T-helper 2 cell treated with Interferon-gamma antibody and Interleukin-4, amounts not matched to agents 5 μg/mL and 100 μg/mL, for 36 hours (primary cell): ENCODE measurements at regions not wholly inside any gene's neighbourhood (a gene's known extent, or its start where the extent isn't known, plus 50 kb on each side); places are given as distances from the start of the nearest gene placed in this dataset.

Experiments used
- DNase-seq: peaks from one replicate; pipeline ENCODE4 v3.0.0; 2021; ENCODE audit warnings: low spot score
- H3K27ac Mint-ChIP-seq: one replicate; pipeline ENCODE4 v1.8.0; 2021; ENCODE audit warnings: mild to moderate bottlenecking, mixed read lengths
- H3K27me3 Mint-ChIP-seq: one replicate; pipeline ENCODE4 v1.8.0; 2021; ENCODE audit warnings: low read depth, mixed read lengths
- H3K36me3 Mint-ChIP-seq: one replicate; pipeline ENCODE4 v1.8.0; 2021; ENCODE audit warnings: low read depth, mixed read lengths
- H3K4me1 Mint-ChIP-seq: one replicate; pipeline ENCODE4 v1.8.0; 2021; ENCODE audit warnings: low read depth, mixed read lengths
- H3K4me3 Mint-ChIP-seq: one replicate; pipeline ENCODE4 v1.8.0; 2022; ENCODE audit warnings: mild to moderate bottlenecking, moderate library complexity, mixed read lengths
- H3K9me3 Mint-ChIP-seq: one replicate; pipeline ENCODE4 v1.8.0; 2021; ENCODE audit warnings: mixed read lengths

GRCh38 chr13:87736849-87737385 lies 65.7 kb downstream of the SLITRK5 start:
- Mint-ChIP-seq H3K27ac (no peak overlapping the region), H3K4me1 (no peaks in the 10 kb centered on the region), H3K4me3 (no peak overlapping the region), H3K27me3 (no peaks in the 10 kb centered on the region), H3K36me3 (no peaks in the 10 kb centered on the region), H3K9me3 (peaks cover 7% of the 10 kb centered on the region)
- no peak for DNase-seq

- Mint-ChIP-seq H3K27me3 (no peaks in the 10 kb centered on the region), H3K27ac (no peak overlapping the region), H3K4me1 (no peaks in the 10 kb centered on the region), H3K9me3 (peaks cover 13% of the 10 kb centered on the region), H3K4me3 (no peak overlapping the region), H3K36me3 (no peaks in the 10 kb centered on the region)
- DNase-seq, result no peak
Observed at GRCh38 chr13:87754097-87754496, 82.9 kb downstream of the SLITRK5 start.

DNA sequence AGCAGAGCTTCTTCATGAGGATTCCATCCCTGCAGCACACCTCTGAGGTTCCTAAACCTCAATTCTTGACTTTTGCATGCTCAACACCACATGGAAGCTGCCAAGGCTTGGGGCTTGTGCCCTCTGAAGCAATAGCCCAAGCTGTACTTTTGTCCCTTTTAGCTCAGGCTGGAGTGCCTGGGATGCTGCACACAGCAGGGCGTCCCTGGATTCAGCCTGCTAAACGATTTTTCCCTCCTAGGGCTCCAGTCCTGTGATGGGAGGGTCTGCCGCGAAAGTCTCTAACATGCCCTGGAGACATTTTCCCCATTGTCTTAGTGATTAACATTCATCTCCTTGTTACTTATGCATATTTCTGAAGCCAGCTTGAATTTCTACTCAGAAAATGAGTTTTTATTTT lies 98.3 kb downstream of the SLITRK5 start:
- Mint-ChIP-seq H3K27me3 (no peaks in the 10 kb centered on the region), H3K4me1 (no peaks in the 10 kb centered on the region), H3K36me3 (no peaks in the 10 kb centered on the region), H3K4me3 (no peak overlapping the region), H3K9me3 (peaks cover 16% of the 10 kb centered on the region), H3K27ac (no peak overlapping the region)
- no peak for DNase-seq

GRCh38 chr13:87777387-87777786 lies 106.2 kb downstream of the SLITRK5 start:
- Mint-ChIP-seq H3K27ac (no peak overlapping the region), H3K36me3 (no peaks in the 10 kb centered on the region), H3K4me3 (no peak overlapping the region), H3K9me3 (peaks cover 21% of the 10 kb centered on the region), H3K27me3 (no peaks in the 10 kb centered on the region), H3K4me1 (no peaks in the 10 kb centered on the region)
- DNase-seq, result no peak

GRCh38 chr13:87778128-87778527 lies 107.0 kb downstream of the SLITRK5 start:
- peaks cover 16% of the 10 kb centered on the region for H3K9me3 Mint-ChIP-seq
- no peak overlapping the region for H3K4me3 Mint-ChIP-seq
- H3K27ac Mint-ChIP-seq, result no peak overlapping the region
- H3K36me3 Mint-ChIP-seq, result no peaks in the 10 kb centered on the region
- no peaks in the 10 kb centered on the region for H3K4me1 Mint-ChIP-seq
- DNase-seq, result no peak
- no peaks in the 10 kb centered on the region for H3K27me3 Mint-ChIP-seq

- H3K27ac Mint-ChIP-seq, result no peak overlapping the region
- no peak overlapping the region for H3K4me3 Mint-ChIP-seq
- no peaks in the 10 kb centered on the region for H3K36me3 Mint-ChIP-seq
- H3K27me3 Mint-ChIP-seq, result no peaks in the 10 kb centered on the region
- no peaks in the 10 kb centered on the region for H3K4me1 Mint-ChIP-seq
- DNase-seq, result no peak
- H3K9me3 Mint-ChIP-seq, result peaks cover 16% of the 10 kb centered on the region
Observed at GRCh38 chr13:87779426-87779825, 108.3 kb downstream of the SLITRK5 start.

DNA sequence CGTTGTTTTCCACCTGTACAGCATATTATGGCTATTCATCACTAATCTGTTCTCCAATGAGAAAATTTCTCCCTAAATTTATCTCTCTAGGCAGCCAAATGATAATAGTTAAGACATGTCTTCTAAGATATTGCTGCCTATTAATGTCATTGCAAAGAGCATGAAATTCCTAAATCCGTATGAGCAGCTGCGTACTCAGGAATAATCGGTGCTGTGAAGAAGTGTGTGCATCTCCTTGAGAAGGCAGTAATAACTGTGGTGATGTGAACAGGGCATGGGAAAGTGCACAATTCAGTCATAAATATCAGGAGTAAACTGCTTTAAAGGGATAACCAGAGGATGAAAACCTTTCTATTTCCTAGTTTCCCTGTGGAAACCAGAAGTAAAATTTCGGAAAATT lies 112.2 kb downstream of the SLITRK5 start:
- Mint-ChIP-seq H3K36me3 (no peaks in the 10 kb centered on the region), H3K27ac (no peak overlapping the region), H3K27me3 (no peaks in the 10 kb centered on the region), H3K4me3 (no peak overlapping the region), H3K4me1 (no peaks in the 10 kb centered on the region), H3K9me3 (peaks cover 10% of the 10 kb centered on the region)
- DNase-seq, result no peak

DNA sequence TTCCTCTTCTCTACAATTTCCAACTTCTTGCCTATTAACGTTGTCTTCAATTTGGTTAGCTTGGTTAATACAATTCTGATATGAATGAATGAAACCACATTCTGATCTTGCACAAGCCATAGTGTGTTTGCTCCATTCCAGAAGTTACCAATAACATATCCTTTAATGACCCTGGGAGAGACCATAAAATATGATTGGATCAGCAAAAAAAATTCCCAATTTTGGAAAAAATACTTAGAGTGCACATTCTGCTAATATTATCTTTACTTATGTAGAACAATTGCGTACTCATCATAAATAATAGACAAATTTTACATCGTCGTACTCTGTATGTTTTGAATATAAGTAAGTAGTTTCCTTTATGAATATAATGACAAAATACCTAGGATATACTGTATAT lies 117.2 kb downstream of the SLITRK5 start:
- DNase-seq, result no peak
- Mint-ChIP-seq H3K27ac (no peak overlapping the region), H3K9me3 (peaks cover 21% of the 10 kb centered on the region), H3K4me3 (no peak overlapping the region), H3K4me1 (no peaks in the 10 kb centered on the region), H3K36me3 (no peaks in the 10 kb centered on the region), H3K27me3 (no peaks in the 10 kb centered on the region)

- Mint-ChIP-seq H3K4me1 (no peaks in the 10 kb centered on the region), H3K27me3 (no peaks in the 10 kb centered on the region), H3K4me3 (no peak overlapping the region), H3K36me3 (no peaks in the 10 kb centered on the region), H3K27ac (no peak overlapping the region), H3K9me3 (peaks cover 26% of the 10 kb centered on the region)
- no peak for DNase-seq
Observed at GRCh38 chr13:87792878-87793277, 121.7 kb downstream of the SLITRK5 start.

- H3K27ac Mint-ChIP-seq, result no peak overlapping the region
- no peaks in the 10 kb centered on the region for H3K36me3 Mint-ChIP-seq
- no peak overlapping the region for H3K4me3 Mint-ChIP-seq
- no peaks in the 10 kb centered on the region for H3K27me3 Mint-ChIP-seq
- H3K4me1 Mint-ChIP-seq, result no peaks in the 10 kb centered on the region
- peaks cover 13% of the 10 kb centered on the region for H3K9me3 Mint-ChIP-seq
- DNase-seq, result no peak
Observed at GRCh38 chr13:87798536-87798935, 127.4 kb downstream of the SLITRK5 start.

GRCh38 chr13:87810391-87810801 lies 139.2 kb downstream of the SLITRK5 start:
- Mint-ChIP-seq H3K4me3 (no peak overlapping the region), H3K27me3 (no peaks in the 10 kb centered on the region), H3K27ac (no peak overlapping the region), H3K36me3 (no peaks in the 10 kb centered on the region), H3K4me1 (no peaks in the 10 kb centered on the region), H3K9me3 (peaks cover 21% of the 10 kb centered on the region)
- no peak for DNase-seq

- Mint-ChIP-seq H3K27ac (no peak overlapping the region), H3K36me3 (no peaks in the 10 kb centered on the region), H3K27me3 (no peaks in the 10 kb centered on the region), H3K9me3 (peaks cover 21% of the 10 kb centered on the region), H3K4me3 (no peak overlapping the region), H3K4me1 (no peaks in the 10 kb centered on the region)
- DNase-seq, result no peak
Observed at GRCh38 chr13:87810920-87811344, 139.8 kb downstream of the SLITRK5 start.

DNA sequence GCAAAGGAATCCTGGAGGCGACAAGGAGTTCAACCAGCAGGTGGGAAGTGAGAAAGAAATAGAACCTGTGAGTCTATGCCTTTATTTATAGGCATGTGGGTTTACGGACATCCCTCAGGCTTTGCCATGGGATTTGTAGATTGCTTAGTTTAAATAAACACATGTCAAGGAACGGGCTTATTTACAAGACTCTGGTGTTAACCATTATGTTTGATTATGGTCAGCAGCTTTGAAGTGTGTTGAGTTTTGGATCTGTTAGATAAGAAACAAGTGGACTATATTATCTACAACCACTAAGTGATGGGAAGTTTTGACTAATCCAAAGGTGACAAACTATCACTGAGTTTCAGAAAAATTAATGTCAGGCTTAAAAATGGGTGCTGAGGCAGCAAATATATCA lies 143.2 kb downstream of the SLITRK5 start:
- Mint-ChIP-seq H3K36me3 (no peaks in the 10 kb centered on the region), H3K4me1 (no peaks in the 10 kb centered on the region), H3K27me3 (no peaks in the 10 kb centered on the region), H3K4me3 (no peak overlapping the region), H3K9me3 (peaks cover 9% of the 10 kb centered on the region), H3K27ac (no peak overlapping the region)
- no peak for DNase-seq

GRCh38 chr13:87820241-87820640 lies 149.1 kb downstream of the SLITRK5 start:
- Mint-ChIP-seq H3K27ac (no peak overlapping the region), H3K27me3 (no peaks in the 10 kb centered on the region), H3K9me3 (peaks cover 15% of the 10 kb centered on the region), H3K36me3 (no peaks in the 10 kb centered on the region), H3K4me1 (no peaks in the 10 kb centered on the region), H3K4me3 (no peak overlapping the region)
- DNase-seq, result no peak

DNA sequence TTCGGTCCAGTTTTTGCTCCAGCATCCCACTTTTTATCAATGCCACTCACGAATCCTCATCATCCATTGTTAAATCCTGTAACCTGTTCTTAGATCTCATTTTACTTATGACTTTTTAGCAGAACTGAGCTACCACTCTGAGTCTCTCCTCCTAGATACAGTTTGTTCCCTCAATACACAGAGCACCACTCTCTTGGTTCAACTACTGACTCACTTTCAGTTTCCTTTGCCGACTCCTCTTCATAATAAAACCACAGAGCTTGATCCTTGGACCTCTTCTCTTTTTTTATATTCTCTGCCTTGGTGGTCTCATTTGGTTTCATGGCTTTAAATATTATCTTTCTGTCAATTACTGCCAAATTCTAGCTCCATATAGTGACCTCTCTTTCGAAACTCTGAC lies 150.3 kb downstream of the SLITRK5 start:
- Mint-ChIP-seq H3K4me1 (no peaks in the 10 kb centered on the region), H3K27ac (no peak overlapping the region), H3K27me3 (no peaks in the 10 kb centered on the region), H3K9me3 (peaks cover 15% of the 10 kb centered on the region), H3K4me3 (no peak overlapping the region), H3K36me3 (no peaks in the 10 kb centered on the region)
- DNase-seq, result no peak
